Endothelial cell of umbilical vein (primary cell): ENCODE measurements at regions not wholly inside any gene's neighbourhood (a gene's known extent, or its start where the extent isn't known, plus 50 kb on each side); places are given as distances from the start of the nearest gene placed in this dataset.

ENCODE experiments used
- BruUV-seq: library from RNA; stranded (reverse); fragments of 400-500 nt; replicated peaks from 2 replicates; lab custom pipeline; 2021; lab: Mats Ljungman, UMichigan
- CTCF ChIA-PET: fragments of 300-600, 350-600 bp; sonication (Branson Sonifier 250); formaldehyde crosslinking; loops from one replicate; lab custom pipeline; 2021; ENCODE audit warnings: antibody characterized with exemption, inconsistent platforms; lab: Charles Lee
- POLR2A ChIA-PET: fragments of 300-600, 350-600 bp; sonication (Branson Sonifier 250); formaldehyde crosslinking; loops from one replicate; lab custom pipeline; 2021; ENCODE audit warnings: antibody characterized with exemption, inconsistent platforms; lab: Charles Lee
- DNase-seq: peaks from one replicate; pipeline ENCODE4 v3.0.0-alpha.2; 2011; ENCODE audit warnings: low read depth, low spot score
- FAIRE-seq: peaks from 2 replicates; lab custom pipeline; 2011; peaks lifted over from hg19 to GRCh38; lab: Jason Lieb, UNC
- H2AFZ ChIP-seq: 2 replicates; pipeline ENCODE4 v1.6.0; 2012; ENCODE audit warnings: low read depth, low read length, control low read depth, inconsistent platforms
- H3K27ac ChIP-seq: 2 replicates; pipeline ENCODE4 v1.5.1; 2011; ENCODE audit warnings: low read depth, mild to moderate bottlenecking, control low read depth, low read length, moderate library complexity; ENCODE audit not compliant: insufficient read depth
- H3K27me3 ChIP-seq, 2 experiments: 2 replicates each; pipeline versions ENCODE4 v1.6.0 to v1.6.1; 2011; ENCODE audit warnings: low read length in 2 of 2, mixed read lengths in 1 of 2; ENCODE audit not compliant: control insufficient read depth in 2 of 2, insufficient read depth in 2 of 2
- H3K36me3 ChIP-seq, 2 experiments: 2 replicates in 1 of 2; 3 replicates in 1 of 2; pipeline ENCODE4 v1.5.1; 2011; ENCODE audit warnings: low read length in 2 of 2, mild to moderate bottlenecking in 1 of 2, moderate library complexity in 1 of 2; ENCODE audit not compliant: control insufficient read depth in 2 of 2, insufficient read depth in 2 of 2; ENCODE audit errors: extremely low read depth in 1 of 2
- H3K4me1 ChIP-seq: 3 replicates; pipeline ENCODE4 v1.5.1; 2011; ENCODE audit warnings: mild to moderate bottlenecking, low read length; ENCODE audit not compliant: control insufficient read depth, insufficient read depth; ENCODE audit errors: extremely low read depth
- H3K4me2 ChIP-seq: 2 replicates; pipeline ENCODE4 v1.6.1; 2011; ENCODE audit warnings: low read length, control low read depth, mixed read lengths; ENCODE audit not compliant: insufficient read depth
- H3K4me3 ChIP-seq, 3 experiments: fragments of 200-600 bp in 1 of 3; sonication (generic), shearing (Covaris generic) in 1 of 3; replicated peaks in 1 of 3; 2 replicates each; pipeline ENCODE4 v1.5.1; 2011 to 2016; ENCODE audit warnings: control low read depth in 3 of 3, low read length in 3 of 3, mild to moderate bottlenecking in 2 of 3, inconsistent platforms in 1 of 3, low read depth in 1 of 3, moderate library complexity in 1 of 3; ENCODE audit not compliant: insufficient read depth in 1 of 3
- H3K79me2 ChIP-seq: 2 replicates; pipeline ENCODE4 v1.6.0; 2012; ENCODE audit warnings: low read length, inconsistent platforms; ENCODE audit not compliant: control insufficient read depth, insufficient read depth
- H3K9ac ChIP-seq: replicated peaks from 2 replicates; pipeline ENCODE3; 2011; ENCODE audit warnings: low read length, control low read depth; ENCODE audit not compliant: insufficient read depth; ENCODE audit errors: extremely low read depth
- H3K9me1 ChIP-seq: replicated peaks from 3 replicates; pipeline ENCODE4 v1.6.0; 2011; ENCODE audit warnings: mild to moderate bottlenecking, low read length; ENCODE audit not compliant: control insufficient read depth, insufficient read depth; ENCODE audit errors: extremely low read depth
- H3K9me3 ChIP-seq: replicated peaks from 2 replicates; pipeline ENCODE4 v1.5.1; 2012; ENCODE audit warnings: low read length, inconsistent platforms; ENCODE audit not compliant: control insufficient read depth, insufficient read depth
- H4K20me1 ChIP-seq: replicated peaks from 2 replicates; pipeline ENCODE3; 2011; ENCODE audit warnings: mild to moderate bottlenecking, low read length; ENCODE audit not compliant: control insufficient read depth, insufficient read depth; ENCODE audit errors: extremely low read depth
- CTCF ChIP-seq, 2 donors: IDR thresholded peaks; 1 replicate in 1 of 2; 2 replicates in 1 of 2; pipeline ENCODE4 v1.5.1; 2011; ENCODE audit warnings: low read length in 2 of 2, mild to moderate bottlenecking in 2 of 2, moderate library complexity in 2 of 2, control low read depth in 1 of 2, inconsistent platforms in 1 of 2, low read depth in 1 of 2; ENCODE audit not compliant: insufficient read depth in 1 of 2; ENCODE audit errors: extremely low read depth in 1 of 2
- EZH2 ChIP-seq: IDR thresholded peaks from 2 replicates; pipeline ENCODE4 v1.6.1; 2012; ENCODE audit warnings: borderline replicate concordance, low read depth, mild to moderate bottlenecking, moderate library complexity, low read length, inconsistent platforms; ENCODE audit not compliant: severe bottlenecking
- FOS ChIP-seq: IDR thresholded peaks from 2 replicates; pipeline ENCODE4 v1.6.1; 2011; ENCODE audit warnings: mild to moderate bottlenecking, low read length, moderate library complexity, borderline replicate concordance; ENCODE audit not compliant: insufficient read depth
- GATA2 ChIP-seq: IDR thresholded peaks from 2 replicates; pipeline ENCODE4 v1.7.0; 2011; ENCODE audit warnings: low read depth, mild to moderate bottlenecking, moderate library complexity, mixed read lengths, low read length; ENCODE audit not compliant: insufficient read length, insufficient read depth
- JUN ChIP-seq: IDR thresholded peaks from 2 replicates; pipeline ENCODE4 v1.6.1; 2011; ENCODE audit warnings: borderline replicate concordance, low read depth; ENCODE audit not compliant: insufficient read length, insufficient read depth
- MAX ChIP-seq: IDR thresholded peaks from 2 replicates; pipeline ENCODE4 v1.6.1; 2011; ENCODE audit not compliant: insufficient read depth, insufficient read length
- MYC ChIP-seq: IDR thresholded peaks from one replicate; pipeline ENCODE4 v1.6.1; 2011; ENCODE audit warnings: mild to moderate bottlenecking, low read depth, low read length
- POLR2A ChIP-seq: IDR thresholded peaks from 2 replicates; pipeline ENCODE4 v1.6.1; 2012; ENCODE audit warnings: low read depth, mild to moderate bottlenecking, control low read depth, low read length
- POLR2AphosphoS5 ChIP-seq: IDR thresholded peaks from 2 replicates; pipeline ENCODE4 v1.6.1; 2012; ENCODE audit warnings: low read depth, mild to moderate bottlenecking, control low read depth, low read length, moderate library complexity; ENCODE audit not compliant: insufficient read depth
- dilution Hi-C: fragments of 300-500 bp; cut with MboI; formaldehyde crosslinking; loops from one replicate; pipeline ENCODE4 v1.15.0; 2019; ENCODE audit warnings: low sequenced_read_pairs; ENCODE audit not compliant: extremely low pct_ligation_motif_present
- intact Hi-C: fragments of 100-400 bp; cut with micrococcal nuclease; formaldehyde crosslinking; loops from one replicate; pipeline ENCODE4 v1.10.0; 2022

DNA sequence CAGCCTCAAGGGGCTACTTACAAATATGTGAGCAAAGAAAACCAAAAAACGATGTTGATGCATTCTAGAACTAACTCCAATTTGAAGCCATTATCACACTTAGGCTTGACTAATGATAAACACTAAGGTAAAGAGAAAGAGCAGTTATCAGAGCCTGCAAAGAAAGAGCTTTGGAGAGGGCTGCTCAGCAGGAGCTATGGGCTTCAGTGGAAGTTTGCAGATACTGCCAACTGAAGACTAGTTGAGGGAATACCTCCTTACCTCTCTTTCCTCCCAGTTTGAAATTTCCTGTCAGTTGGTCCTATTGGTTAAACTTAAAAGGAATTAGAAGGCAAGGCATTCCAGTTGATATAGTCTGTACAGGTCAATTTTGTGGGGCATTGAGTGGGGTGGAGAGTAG is 498.1 kb upstream of the POT1 start:
- ChIA-PET POLR2A (no interaction called here), CTCF (interaction anchor here (1.6 to 2.1 kb wide), 2 partner anchors 28 to 368 kb away, joined by 4 read pairs; no protein-coding TSS in a partner anchor)
- intact Hi-C loops: loop anchor here (10.0 kb wide), 1 partner anchor 363 kb away; no protein-coding TSS in a partner anchor
- Histone ChIP-seq H3K36me3 (no peaks in the 10 kb centered on the region), H3K4me2 (no peak overlapping the region), H3K9ac (no peak overlapping the region), H3K4me3 (no peak overlapping the region), H3K27ac (no peak overlapping the region), H3K9me1 (no peaks in the 10 kb centered on the region), H3K4me1 (peaks cover 21% of the 10 kb centered on the region), H3K9me3 (no peaks in the 10 kb centered on the region), H3K79me2 (no peaks in the 10 kb centered on the region), H3K27me3 (no peaks in the 10 kb centered on the region), H4K20me1 (no peaks in the 10 kb centered on the region), H2AFZ (no peak overlapping the region)
- FAIRE-seq (no peak), DNase-seq (no peak)
- TF ChIP-seq FOS (no peak), POLR2AphosphoS5 (no peak), MAX (no peak), POLR2A (no peak), CTCF (IDR thresholded peaks at IDR 0.05; ENCODE audit: extremely low read depth in 1 of 2, insufficient read depth in 1 of 2, low read depth in 1 of 2, low read length in 2 of 2) (no peak), JUN (no peak), GATA2 (no peak), EZH2 (no peak), MYC (no peak)
- dilution Hi-C loops: no loop called here
- no TSS peak for BruUV-seq
